ENCODE measurements at regions not wholly inside any gene's neighbourhood (a gene's known extent, or its start where the extent isn't known, plus 50 kb on each side); places are given as distances from the start of the nearest gene placed in this dataset.
A peak's percentile ranks its signal among the peaks of the same experiment; 100 is the strongest.

DNA sequence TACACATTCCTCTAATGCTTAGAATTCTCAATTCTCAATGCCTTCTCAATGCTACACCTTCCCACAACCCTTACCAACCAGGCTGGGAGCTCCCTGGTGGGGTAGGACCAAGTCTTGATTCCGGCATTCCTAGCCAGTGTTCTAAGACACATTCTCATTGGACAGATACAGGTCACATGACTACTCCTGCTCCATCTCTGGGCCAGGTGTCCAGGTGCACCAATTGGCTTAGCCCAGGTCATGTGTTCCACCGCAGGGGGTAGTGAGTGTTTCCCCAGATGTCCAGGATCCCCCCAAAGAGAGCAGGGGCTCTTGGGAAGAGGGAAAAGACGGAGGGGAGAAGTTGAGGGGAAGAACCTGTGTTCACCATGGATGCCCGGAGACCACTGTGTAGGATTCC lies 58.7 kb upstream of the MLN start:
- DNase-seq, result no peak

DNA sequence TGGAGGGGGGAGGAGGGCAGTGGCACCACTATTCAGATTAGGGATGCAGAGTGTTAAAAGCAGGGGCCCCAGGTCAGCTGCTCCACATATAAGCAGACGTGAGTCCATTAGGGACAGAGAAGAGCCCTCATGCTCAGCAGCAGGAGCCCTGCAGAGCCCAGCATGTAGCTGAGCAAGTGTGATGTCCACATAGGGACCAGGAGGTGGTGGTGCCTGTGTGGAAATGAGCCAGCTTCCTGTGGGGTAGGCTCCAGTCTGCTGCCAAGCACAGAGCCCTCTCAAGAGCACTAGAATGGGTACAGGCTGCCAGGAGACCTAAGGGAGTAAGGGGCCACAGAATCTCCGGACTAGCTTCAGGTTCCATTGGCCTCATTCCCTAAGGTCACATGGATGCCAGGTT lies 57.9 kb upstream of the MLN start:
- no peak for DNase-seq

DNA sequence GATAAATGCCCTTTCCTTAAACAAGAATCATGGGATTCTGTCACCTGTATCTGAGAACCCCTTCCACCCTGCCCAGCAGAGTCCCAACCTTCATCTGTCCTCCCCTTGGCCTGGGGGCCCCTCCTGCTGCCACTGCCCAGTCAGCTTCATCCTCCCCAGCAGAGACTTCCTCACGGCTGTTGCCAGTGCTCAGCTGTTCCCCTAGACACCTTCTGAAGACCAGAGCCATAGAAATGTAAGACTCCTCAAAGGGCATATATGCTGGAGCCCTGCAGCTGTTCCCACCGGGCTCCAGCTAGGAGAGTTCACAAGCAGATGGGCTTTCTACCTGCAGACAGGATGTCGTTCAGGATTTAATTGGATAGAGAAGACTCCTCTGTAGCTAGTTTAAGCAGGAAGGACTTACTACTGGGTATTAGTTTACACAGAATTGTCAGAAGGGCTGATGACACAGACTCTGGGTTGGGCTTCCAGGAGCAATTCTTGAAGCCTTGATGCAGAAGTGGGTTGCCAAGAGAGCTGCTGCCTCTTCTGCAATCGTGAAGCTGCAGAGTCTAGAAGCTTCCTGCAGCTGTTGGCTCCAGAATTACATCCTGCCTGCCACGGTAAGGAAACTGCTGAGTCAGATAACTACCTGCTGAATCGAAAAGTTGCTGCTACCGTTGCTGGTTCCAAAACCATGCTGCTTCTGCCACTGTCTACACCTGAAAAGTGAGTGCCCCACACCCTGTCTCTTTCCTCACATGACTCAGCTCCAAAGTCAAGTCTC lies 57.1 kb upstream of the MLN start:
- peak in 1 of 2 donors; percentile 45 for DNase-seq

DNA sequence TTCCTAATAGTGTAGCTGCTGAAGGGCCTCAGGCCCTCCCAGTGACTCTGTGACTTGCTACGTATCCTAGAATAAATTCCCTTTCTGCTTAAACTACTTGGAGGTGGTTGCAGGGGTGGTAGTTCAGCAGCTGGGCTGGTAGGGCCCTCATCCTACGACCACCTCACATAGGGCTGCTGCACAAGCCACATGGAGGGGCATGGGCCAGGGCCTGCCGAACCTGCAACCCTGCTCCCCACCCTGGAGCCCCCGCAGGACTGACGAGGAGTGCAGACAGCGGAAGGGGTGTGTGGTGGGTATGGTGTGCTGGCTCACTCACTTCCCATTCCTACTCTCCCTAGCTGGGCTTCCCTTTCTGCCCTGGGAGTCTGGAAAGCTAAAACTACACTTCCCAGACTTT lies 56.2 kb upstream of the MLN start:
- DNase-seq, result no peak

DNA sequence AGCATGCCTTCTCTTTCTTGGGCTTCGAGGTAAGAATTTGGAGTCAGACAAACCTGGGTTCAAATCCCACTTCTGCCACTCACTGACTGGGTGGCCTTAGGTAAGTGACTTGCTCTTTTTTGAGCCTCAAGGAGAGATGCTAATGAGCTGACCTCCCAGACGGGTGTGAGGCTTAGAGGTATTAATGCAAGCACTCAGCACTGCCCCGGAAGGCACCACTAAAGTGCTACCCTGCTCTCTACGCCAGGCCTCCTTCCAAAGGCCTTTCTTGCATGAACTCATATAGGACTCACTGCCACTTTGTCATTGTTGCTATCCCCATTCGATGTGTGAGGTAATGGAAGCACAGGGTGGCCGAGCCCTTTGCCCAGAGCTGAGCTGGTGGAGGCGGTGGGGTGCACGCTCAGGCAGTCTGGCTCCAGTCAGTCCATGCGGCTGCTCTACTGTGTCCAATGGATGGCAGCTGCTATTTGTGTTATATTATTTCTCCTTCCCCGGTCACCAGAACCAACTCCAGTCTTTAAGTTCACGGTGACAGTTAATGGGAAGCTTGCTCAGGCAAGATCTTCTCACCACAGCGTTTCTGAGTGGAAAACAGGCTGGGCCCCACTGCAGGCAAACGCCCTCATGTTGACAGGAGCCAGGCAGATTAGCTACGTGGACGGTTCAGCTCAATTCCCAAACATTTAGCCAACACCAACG lies 55.2 kb upstream of the MLN start:
- no peak for DNase-seq

DNA sequence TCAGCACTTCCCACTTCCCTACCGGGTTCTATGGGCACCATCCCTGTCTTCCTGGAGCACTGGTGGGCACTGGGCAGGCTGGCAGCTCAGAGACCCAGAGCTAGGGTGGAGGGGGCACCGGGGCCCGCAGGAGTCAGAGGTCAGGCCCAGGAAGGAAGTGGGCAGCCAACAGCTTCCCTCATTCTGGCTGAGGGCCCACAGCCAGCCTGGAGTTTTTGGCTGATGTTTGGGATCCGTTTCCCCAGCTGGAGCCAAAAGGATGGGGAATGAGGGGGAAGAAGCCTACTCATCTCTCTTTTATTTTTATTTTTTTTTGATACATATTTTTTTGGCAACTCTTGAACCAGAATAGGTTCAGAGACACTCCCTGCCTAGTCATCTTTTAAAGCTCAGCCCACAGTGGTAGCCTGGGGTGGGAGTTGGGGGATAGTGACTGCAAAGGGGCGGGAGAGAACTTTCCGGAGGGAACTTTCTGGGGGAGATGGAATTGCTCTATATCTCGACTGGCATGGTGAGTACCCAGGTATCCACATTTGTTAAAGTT lies 54.2 kb upstream of the MLN start:
- no peak for DNase-seq

DNA sequence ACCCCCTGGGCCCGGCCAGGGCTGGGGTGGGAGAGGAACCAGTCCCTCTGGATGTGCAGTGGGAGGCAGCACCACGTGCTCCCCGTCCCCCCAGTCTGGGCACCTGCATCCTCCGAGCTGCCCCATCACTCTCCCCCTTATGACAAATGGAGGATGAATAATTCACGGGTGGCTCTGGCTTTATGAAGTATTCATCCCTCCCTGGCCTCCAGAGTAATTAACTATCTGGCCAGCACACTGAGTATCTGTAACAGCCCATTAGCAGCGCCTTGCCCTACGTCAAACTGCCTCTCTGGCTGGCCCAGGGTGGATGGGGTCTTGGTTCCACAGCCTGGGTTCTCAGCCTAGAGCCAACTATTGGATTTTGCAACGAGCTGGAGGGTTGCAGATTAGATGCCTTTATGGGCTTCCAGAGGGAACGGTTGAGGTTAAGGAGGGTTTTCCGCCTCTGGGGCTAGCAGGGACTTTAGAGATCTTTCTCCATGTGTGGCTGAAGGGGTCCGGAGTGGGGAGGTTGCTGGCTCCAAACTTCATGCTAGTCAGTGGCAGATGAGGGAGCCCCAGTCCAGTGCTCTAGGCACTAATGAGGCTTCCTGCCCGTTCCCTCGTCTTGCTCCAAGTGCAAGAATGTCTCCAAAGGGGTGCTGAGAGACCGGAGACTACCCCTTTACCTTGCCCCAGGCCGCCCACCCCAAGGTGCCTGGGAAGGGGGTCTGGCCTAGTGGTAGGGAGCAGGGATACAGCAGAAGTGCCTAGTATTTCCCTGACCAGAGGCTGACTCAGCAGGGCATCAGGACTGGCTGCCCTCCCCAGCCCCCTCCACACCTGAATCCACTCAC lies 53.5 kb upstream of the MLN start:
- DNase-seq, result no peak

DNA sequence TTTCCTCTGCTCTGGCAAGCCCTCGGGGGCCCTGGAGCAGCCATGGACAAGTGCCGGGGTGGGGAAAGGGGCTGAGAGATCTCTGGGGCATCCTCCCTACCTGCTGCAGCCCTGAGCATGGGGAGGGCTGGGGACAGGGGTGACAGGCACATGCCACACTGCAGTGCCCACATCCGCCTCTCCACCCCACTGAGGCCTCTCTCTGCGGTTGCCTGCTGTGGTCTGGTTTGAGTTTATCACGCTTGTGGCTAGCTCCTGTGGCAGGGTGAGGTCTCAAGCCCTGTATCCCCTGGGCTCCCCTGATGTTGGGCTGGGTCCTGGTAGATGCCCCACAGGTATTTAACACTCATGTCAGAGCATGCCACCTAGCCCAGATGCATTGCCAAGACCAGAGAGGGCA lies 52.9 kb upstream of the MLN start:
- peak; percentile 70 to 81 for DNase-seq

DNA sequence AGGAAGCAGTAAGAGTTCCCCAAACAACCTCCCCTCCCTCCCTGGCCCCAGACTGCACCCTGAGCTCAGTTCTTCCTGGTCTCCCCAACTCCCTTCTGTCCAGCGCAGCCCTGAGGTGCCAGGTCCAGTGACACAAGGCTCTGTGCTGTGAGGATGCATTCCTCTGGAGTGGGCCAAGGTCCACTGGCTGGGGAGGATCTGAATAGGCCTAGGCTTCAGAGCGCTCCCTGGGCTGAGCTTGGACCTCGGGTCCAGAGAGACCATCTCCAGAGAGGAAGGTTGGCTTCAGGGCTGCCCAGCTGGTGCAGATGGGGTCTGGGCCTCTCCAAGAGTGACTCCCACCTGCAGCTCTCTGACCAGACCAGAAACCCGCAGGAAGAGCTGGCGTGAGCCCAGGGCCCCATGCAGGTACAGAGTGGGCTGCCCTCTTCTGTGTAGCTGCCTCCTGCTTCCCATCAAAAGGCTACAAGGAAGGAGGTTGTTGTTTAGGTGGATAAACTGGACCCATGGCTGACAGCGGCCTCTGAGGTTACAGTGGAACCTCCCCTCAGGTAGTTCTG lies 52.3 kb upstream of the MLN start:
- no peak for DNase-seq

DNA sequence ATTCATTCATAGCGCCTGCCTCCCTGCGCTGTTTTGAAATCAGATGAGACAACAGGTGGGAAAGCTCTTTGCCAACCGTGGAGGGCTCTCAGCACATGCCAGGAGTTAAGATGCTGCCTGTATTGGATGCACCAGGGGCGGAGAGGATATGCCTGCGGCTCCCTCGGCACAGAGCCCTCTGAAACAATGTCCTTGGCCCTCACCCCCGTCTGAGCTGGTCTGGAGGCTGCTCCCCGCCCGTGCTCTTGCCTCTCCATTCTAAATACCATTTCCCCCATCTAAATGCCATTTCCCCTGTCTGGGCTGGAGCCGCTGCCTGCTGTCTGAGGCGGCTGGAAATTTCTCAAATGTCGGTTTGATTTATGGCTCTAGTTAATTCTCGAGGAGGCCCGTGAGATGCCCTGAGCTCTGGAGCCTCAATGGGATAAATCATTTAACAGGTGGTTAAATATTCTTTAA lies 50.8 kb upstream of the MLN start:
- no peak for DNase-seq

DNA sequence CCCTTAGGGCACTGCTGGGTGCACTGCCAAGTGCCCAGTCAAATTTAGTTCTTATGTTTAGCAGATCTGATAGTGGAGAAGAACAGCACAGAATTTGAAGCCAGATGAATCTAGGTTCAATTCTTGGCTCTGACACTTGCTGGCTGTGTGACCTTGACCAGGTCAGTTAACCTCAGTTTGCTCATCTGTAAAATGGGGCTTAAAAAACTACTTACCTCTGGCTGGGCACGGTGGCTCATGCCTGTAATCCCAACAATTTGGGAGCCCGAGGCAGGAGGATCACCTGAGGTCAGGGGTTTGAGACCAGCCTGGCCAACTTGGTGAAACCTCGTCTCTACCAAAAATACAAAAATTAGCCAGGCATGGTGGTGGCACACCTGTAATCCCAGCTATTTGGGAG lies 49.9 kb upstream of the MLN start:
- no peak for DNase-seq
